Astrocyte of the spinal cord (primary cell): ENCODE measurements at regions not wholly inside any gene's neighbourhood (a gene's known extent, or its start where the extent isn't known, plus 50 kb on each side); places are given as distances from the start of the nearest gene placed in this dataset.
A peak's percentile ranks its signal among the peaks of the same experiment; 100 is the strongest.

Experiments used
- DNase-seq: peaks from one replicate; pipeline ENCODE4 v3.0.0; 2011; ENCODE audit warnings: low read depth, low spot score
- H3K4me3 ChIP-seq: 2 replicates; pipeline ENCODE4 v1.5.1; 2011; ENCODE audit warnings: low read depth, mild to moderate bottlenecking, low read length, moderate library complexity
- CTCF ChIP-seq: IDR thresholded peaks from 2 replicates; pipeline ENCODE4 v1.5.1; 2012; ENCODE audit warnings: low read depth, mild to moderate bottlenecking, low read length, inconsistent platforms
- in situ Hi-C: cut with HindIII; loops from 2 replicates; pipeline ENCODE4 v1.10.0; 2017; ENCODE audit warnings: low sequenced_read_pairs

DNA sequence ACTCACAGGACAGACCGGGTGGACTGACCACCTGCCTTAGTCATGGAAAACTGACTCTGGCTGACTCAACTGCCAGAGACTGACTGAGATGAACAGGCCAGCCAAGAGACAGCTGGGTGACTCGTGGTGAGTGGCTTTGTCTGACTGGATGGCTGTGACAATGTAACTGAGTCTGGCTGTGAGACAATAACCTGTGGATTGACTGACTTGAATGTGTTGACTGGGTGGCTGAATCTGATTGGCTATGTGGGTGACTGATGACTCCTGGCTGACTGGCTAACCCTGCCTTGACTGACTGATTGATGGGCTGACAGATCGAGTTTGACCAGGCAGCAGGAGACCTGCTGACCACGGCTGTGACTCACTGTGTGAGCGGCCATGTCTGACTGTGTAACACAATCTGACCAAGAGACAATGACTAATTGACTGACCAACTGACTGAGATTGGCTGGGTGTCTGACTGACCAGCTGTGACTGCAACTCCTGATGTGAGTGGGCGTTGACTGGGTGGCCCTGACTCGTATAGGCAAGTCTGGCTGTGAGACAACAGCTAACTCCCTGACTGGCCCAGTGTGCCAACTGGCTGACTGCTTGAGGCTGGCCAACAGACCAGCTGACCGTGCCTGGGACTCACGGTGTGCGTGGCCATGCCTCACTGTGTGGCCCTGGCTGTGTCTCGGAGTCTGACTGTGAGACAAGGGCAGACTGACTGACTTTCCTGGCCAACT, 509.1 kb downstream of the SHQ1 start:
- no peak for TF ChIP-seq CTCF
- DNase-seq, result peak; percentile 91
- in situ Hi-C loops, result no loop called here
- H3K4me3 ChIP-seq, result no peak overlapping the region

DNA sequence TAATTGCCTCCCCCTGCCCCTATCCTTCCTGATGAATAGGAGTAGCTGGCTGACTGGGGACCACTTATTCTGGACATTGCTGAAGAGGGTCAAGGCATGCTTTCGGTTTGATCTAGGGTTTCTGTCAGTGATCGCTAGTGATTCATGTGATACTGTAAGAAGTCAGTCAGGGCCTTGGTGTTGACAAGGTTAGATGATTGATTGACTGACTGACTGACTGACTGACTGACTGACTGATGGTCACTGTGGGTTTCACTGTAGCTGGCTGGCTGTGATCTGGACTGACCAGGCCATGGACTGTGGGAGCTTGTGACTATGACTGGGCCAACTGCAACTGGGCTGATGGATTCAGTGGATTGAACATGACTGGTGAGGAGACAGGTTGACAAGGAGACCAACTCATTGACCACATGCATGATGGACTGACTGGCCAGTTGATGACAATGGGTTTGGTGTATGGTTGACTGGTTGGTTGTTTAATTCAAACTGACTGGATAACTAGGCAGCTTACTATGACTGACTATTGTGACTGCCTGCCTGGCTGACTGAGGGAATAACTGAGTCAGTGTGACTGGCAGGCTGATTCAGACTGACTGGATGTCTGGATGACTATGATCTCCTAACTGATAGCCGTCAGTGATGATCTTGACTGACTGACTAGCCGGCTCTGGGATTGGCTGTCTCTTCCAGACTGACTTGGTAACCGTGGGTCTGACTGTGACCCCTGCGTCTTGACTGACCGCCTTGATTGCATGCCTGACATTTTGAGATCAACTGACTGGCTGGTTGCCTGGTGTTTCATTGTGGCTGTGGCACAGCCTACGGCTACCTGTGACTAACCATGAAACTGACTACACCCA, 509.9 kb downstream of the SHQ1 start:
- no peak overlapping the region for H3K4me3 ChIP-seq
- in situ Hi-C loops, result no loop called here
- no peak for TF ChIP-seq CTCF
- no peak for DNase-seq

DNA sequence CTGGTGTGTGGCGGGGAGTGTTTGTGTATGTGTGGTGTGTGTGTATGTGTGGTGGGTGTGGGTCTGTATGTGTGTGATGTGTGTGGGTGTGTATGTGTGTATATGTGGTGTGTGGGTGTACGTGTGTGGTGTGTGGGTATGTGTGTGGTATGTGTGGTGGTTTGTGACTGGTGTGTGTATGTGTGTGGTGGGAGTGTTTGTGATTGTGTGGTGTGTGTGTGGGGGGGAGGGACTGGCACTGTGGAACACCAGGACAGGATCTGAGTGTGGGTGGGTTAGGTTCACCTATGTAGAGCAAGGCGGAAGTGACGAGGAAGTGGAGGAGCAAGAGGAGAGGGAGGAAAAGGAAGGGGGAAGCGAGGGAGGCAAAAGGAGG, 510.8 kb downstream of the SHQ1 start:
- H3K4me3 ChIP-seq, result no peak overlapping the region
- in situ Hi-C loops, result no loop called here
- no peak for TF ChIP-seq CTCF
- DNase-seq, result no peak

DNA sequence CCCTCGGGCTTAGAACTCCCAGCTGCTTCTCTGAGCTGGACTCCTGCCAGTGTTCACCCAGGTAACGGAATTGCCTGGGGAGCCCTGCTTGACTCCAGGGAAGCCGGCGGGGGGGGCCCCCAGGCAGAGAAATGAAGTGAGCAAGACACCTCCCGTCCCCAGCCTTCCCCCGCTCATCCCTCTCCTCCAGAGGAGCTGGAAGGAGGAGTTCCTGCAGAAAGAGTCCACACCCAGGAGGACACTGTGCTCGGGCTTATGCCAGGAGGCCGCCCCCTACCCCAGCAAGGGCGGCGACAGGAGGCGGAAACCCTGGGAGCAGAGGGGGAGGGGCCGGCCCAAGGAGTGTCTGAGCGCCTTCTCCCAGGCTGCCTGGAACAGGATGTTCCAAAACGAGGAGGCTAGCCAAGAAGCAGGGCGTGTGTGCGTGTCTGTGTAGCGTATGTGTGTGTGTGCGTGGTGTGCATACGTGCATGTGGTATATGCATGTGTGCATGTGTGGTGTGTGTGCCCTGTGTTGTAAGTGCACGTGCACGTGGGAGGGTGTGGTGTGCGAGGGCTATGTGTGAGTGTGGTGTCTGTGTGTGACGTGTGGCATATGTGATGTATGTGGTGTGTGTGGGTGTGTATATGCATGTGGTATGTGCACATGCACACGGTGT, 511.3 kb downstream of the SHQ1 start:
- peak; percentile 65 for DNase-seq
- TF ChIP-seq CTCF, result no peak
- no peak overlapping the region for H3K4me3 ChIP-seq
- in situ Hi-C loops, result no loop called here

DNA sequence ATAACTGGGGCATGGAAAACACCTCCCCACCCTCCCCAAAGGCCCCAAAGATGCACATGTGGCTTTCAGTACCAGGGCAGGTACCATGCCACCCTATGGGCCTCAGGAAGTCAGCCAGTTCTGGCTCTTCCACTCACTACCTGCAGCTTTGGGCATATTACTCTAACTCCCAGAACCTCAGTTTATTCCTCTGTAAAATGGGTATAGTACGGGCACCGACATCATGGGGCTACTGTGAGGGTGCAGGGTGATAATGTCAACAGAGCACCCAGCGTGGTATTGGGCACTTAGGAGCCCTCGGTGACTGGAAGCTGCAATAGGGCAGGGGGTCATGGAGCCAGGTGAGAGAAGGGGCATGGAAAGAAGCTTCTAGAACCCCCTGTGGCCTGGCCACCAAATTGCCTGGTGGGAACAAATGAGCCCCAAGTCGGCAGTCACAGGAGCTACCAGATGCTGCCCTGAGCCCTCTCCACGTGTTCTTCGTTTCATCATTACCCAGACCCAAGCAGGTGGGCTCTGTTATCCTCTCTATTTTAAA, 512.1 kb downstream of the SHQ1 start:
- DNase-seq, result no peak
- TF ChIP-seq CTCF, result no peak
- in situ Hi-C loops, result no loop called here
- no peak overlapping the region for H3K4me3 ChIP-seq

DNA sequence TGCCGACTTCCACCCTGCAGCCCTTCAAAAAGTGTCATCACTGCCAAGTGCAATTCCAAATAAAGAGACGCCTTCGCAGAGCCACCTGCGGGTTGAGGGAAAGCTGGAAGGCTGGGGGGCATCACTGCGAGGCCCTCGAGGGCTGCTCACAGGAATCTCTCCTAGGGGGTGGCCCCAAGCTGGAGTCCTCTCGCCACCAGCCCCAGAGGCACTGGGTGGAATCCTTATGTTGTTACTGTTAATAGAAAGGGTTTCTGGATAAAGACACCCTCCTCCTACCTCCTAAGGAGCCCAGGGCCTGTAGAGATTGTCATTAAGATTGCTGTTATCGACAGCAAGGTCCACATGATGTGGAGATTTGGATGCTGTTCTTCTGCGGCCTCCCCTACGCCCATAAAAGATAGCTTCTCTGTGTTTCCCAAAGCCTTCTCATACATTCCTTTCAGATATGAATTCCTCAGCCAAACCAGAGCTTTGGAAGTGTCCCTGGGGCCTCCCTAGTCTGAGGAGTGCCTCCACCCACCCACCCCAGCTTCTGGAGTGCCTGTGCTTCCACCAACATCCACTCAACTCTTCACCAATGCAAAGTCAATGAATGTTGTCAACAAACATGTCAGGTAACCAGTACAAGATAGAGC, 512.7 kb downstream of the SHQ1 start:
- in situ Hi-C loops, result no loop called here
- no peak overlapping the region for H3K4me3 ChIP-seq
- no peak for TF ChIP-seq CTCF
- DNase-seq, result no peak
